CD4-positive, alpha-beta T cell (primary cell): ENCODE measurements at regions not wholly inside any gene's neighbourhood (a gene's known extent, or its start where the extent isn't known, plus 50 kb on each side); places are given as distances from the start of the nearest gene placed in this dataset.

Experiments
- ATAC-seq: fragments of 200-7000 bp; cut with Tn5 transposase; one replicate; pipeline ENCODE4 v1.10.0; 2022; ENCODE audit warnings: mild to moderate bottlenecking; ENCODE audit not compliant: poor library complexity
- CTCF ChIA-PET: fragments of 350-600 bp; sonication (Branson Sonifier 250); formaldehyde crosslinking; loops from one replicate; lab custom pipeline; 2021; ENCODE audit warnings: antibody characterized with exemption, inconsistent platforms; lab: Charles Lee
- POLR2A ChIA-PET: fragments of 350-600 bp; sonication (Branson Sonifier 250); formaldehyde crosslinking; loops from one replicate; lab custom pipeline; 2021; ENCODE audit warnings: antibody characterized with exemption, inconsistent platforms; lab: Charles Lee
- DNase-seq, 14 experiments: peaks; one replicate each; pipeline ENCODE4 v3.0.0-alpha.2; 2013 to 2020; ENCODE audit warnings: mixed read lengths in 2 of 14
- H3K27ac ChIP-seq, 2 donors: one replicate each; pipeline versions ENCODE4 v1.5.1 to v1.7.0; 2013; ENCODE audit warnings: low read length in 2 of 2, low read depth in 1 of 2, mild to moderate bottlenecking in 1 of 2
- H3K27me3 ChIP-seq, 2 experiments: 1 replicate in 1 of 2; 2 replicates in 1 of 2; pipeline versions ENCODE4 v1.6.1 to v1.7.0; 2013; ENCODE audit warnings: low read length in 2 of 2, control low read depth in 1 of 2, mild to moderate bottlenecking in 1 of 2, moderate library complexity in 1 of 2; ENCODE audit not compliant: insufficient read depth in 2 of 2, control insufficient read depth in 1 of 2
- H3K36me3 ChIP-seq: one replicate; pipeline ENCODE4 v1.6.1; 2013; ENCODE audit warnings: low read length, control low read depth; ENCODE audit not compliant: insufficient read depth
- H3K4me1 ChIP-seq: one replicate; pipeline ENCODE4 v1.6.1; 2013; ENCODE audit warnings: low read length, control low read depth; ENCODE audit not compliant: insufficient read depth
- H3K4me3 ChIP-seq: one replicate; pipeline ENCODE4 v1.5.1; 2013; ENCODE audit warnings: mild to moderate bottlenecking, low read length, moderate library complexity
- H3K9me3 ChIP-seq, 2 experiments: 1 replicate in 1 of 2; 2 replicates in 1 of 2; pipeline versions ENCODE4 v1.6.1 to v1.7.0; 2013; ENCODE audit warnings: low read length in 2 of 2, mild to moderate bottlenecking in 2 of 2, control low read depth in 1 of 2, moderate library complexity in 1 of 2; ENCODE audit not compliant: control insufficient read depth in 1 of 2, insufficient read depth in 1 of 2
- H3K27ac Mint-ChIP-seq: one replicate; pipeline ENCODE4 v1.8.0; 2020; ENCODE audit warnings: mixed read lengths
- H3K27me3 Mint-ChIP-seq: one replicate; pipeline ENCODE4 v1.8.0; 2021; ENCODE audit warnings: mixed read lengths
- H3K36me3 Mint-ChIP-seq: one replicate; pipeline ENCODE4 v1.8.0; 2021; ENCODE audit warnings: low read depth, mixed read lengths
- H3K4me1 Mint-ChIP-seq: one replicate; pipeline ENCODE4 v1.8.0; 2021; ENCODE audit warnings: low read depth, mixed read lengths
- H3K4me3 Mint-ChIP-seq: one replicate; pipeline ENCODE4 v1.8.0; 2020; ENCODE audit warnings: mild to moderate bottlenecking, mixed read lengths
- H3K9me3 Mint-ChIP-seq: one replicate; pipeline ENCODE4 v1.8.0; 2020; ENCODE audit warnings: mixed read lengths
- CTCF ChIP-seq: fragments of 200-600 bp; IDR thresholded peaks from one replicate; pipeline ENCODE4 v1.8.0; 2022; ENCODE audit warnings: antibody characterized with exemption, mild to moderate bottlenecking
- intact Hi-C, 2 experiments: fragments of 100-400 bp; cut with DNase I in 1 of 2; cut with micrococcal nuclease in 1 of 2; formaldehyde crosslinking; loops; one replicate each; pipeline versions ENCODE4 v1.15.1 to v1.9.0; 2023 to 2025; cut with DNase I, micrococcal nuclease

GRCh38 chr13:104309431-104309830 lies 1243.2 kb upstream of the SLC10A2 start:
- POLR2A ChIA-PET = no interaction called here
- H3K36me3 Mint-ChIP-seq = no peaks in the 10 kb centered on the region
- intact Hi-C loops = no loop called here
- H3K27me3 Mint-ChIP-seq = no peaks in the 10 kb centered on the region
- CTCF ChIA-PET = no interaction called here
- no peak for DNase-seq
- H3K4me3 Mint-ChIP-seq = no peak overlapping the region
- ATAC-seq = no peak
- H3K27ac Mint-ChIP-seq = no peak overlapping the region
- no peaks in the 10 kb centered on the region for H3K4me1 ChIP-seq
- no peaks in the 10 kb centered on the region for H3K27me3 ChIP-seq
- H3K9me3 Mint-ChIP-seq = no peaks in the 10 kb centered on the region
- H3K9me3 ChIP-seq = no peaks in the 10 kb centered on the region
- no peaks in the 10 kb centered on the region for H3K4me1 Mint-ChIP-seq
- H3K36me3 ChIP-seq = no peaks in the 10 kb centered on the region
- H3K27ac ChIP-seq = no peak overlapping the region
- H3K4me3 ChIP-seq = no peak overlapping the region
- no peak for TF ChIP-seq CTCF

GRCh38 chr13:104301171-104301975 lies 1235.2 kb upstream of the SLC10A2 start:
- ATAC-seq = no peak
- H3K9me3 Mint-ChIP-seq = peaks cover 3% of the 10 kb centered on the region
- no peaks in the 10 kb centered on the region for H3K4me1 Mint-ChIP-seq
- intact Hi-C loops = no loop called here
- Histone ChIP-seq H3K4me3 (no peak overlapping the region), H3K27ac (no peak overlapping the region), H3K27me3 (no peaks in the 10 kb centered on the region), H3K9me3 (peaks cover 0 to 4% of the 10 kb centered on the region in 2 experiments), H3K36me3 (no peaks in the 10 kb centered on the region), H3K4me1 (no peaks in the 10 kb centered on the region)
- no peak for TF ChIP-seq CTCF
- no peaks in the 10 kb centered on the region for H3K27me3 Mint-ChIP-seq
- no peak overlapping the region for H3K4me3 Mint-ChIP-seq
- no peaks in the 10 kb centered on the region for H3K36me3 Mint-ChIP-seq
- DNase-seq = no peak
- no peak overlapping the region for H3K27ac Mint-ChIP-seq
- CTCF ChIA-PET = no interaction called here
- POLR2A ChIA-PET = no interaction called here

- no peaks in the 10 kb centered on the region for H3K9me3 ChIP-seq
- no peak overlapping the region for H3K4me3 ChIP-seq
- H3K27me3 ChIP-seq = no peaks in the 10 kb centered on the region
- peaks cover 6% of the 10 kb centered on the region for H3K9me3 Mint-ChIP-seq
- H3K4me1 ChIP-seq = no peaks in the 10 kb centered on the region
- no peaks in the 10 kb centered on the region for H3K4me1 Mint-ChIP-seq
- no peak overlapping the region for H3K27ac ChIP-seq
- CTCF ChIA-PET = no interaction called here
- POLR2A ChIA-PET = no interaction called here
- no peak overlapping the region for H3K4me3 Mint-ChIP-seq
- no peak for DNase-seq
- no peaks in the 10 kb centered on the region for H3K36me3 Mint-ChIP-seq
- ATAC-seq = no peak
- no peak overlapping the region for H3K27ac Mint-ChIP-seq
- H3K27me3 Mint-ChIP-seq = no peaks in the 10 kb centered on the region
- no peaks in the 10 kb centered on the region for H3K36me3 ChIP-seq
- no peak for TF ChIP-seq CTCF
- intact Hi-C loops = no loop called here
Measured at GRCh38 chr13:104297075-104297474, 1230.9 kb upstream of the SLC10A2 start.
